Liver (tissue), 8 donors: ENCODE measurements at regions not wholly inside any gene's neighbourhood (a gene's known extent, or its start where the extent isn't known, plus 50 kb on each side); places are given as distances from the start of the nearest gene placed in this dataset.

Experiments used
- DNase-seq: peaks from one replicate; pipeline ENCODE4 v3.0.0-alpha.2; 2017; ENCODE audit warnings: low spot score
- H3K27ac ChIP-seq, 2 donors: one replicate each; pipeline ENCODE4 v1.7.0; 2013; ENCODE audit warnings: inconsistent platforms in 2 of 2, low read length in 2 of 2, control low read depth in 1 of 2, low read depth in 1 of 2, mild to moderate bottlenecking in 1 of 2
- H3K27me3 ChIP-seq, 4 donors: one replicate each; pipeline versions ENCODE4 v1.6.1 to v1.7.0; 2013; ENCODE audit warnings: low read length in 3 of 4, inconsistent platforms in 1 of 4, mild to moderate bottlenecking in 1 of 4, moderate library complexity in 1 of 4; ENCODE audit not compliant: control insufficient read depth in 4 of 4, insufficient read depth in 4 of 4
- H3K36me3 ChIP-seq, 4 donors: one replicate each; pipeline versions ENCODE4 v1.6.1 to v1.7.0; 2013; ENCODE audit warnings: low read length in 3 of 4, mild to moderate bottlenecking in 3 of 4, low read depth in 1 of 4, moderate library complexity in 1 of 4; ENCODE audit not compliant: control insufficient read depth in 4 of 4, insufficient read depth in 3 of 4
- H3K4me1 ChIP-seq, 4 donors: one replicate each; pipeline versions ENCODE4 v1.6.1 to v1.7.0; 2013; ENCODE audit warnings: low read length in 3 of 4, mild to moderate bottlenecking in 3 of 4, moderate library complexity in 1 of 4; ENCODE audit not compliant: control insufficient read depth in 4 of 4, insufficient read depth in 4 of 4
- H3K4me3 ChIP-seq, 3 donors: one replicate each; pipeline versions ENCODE4 v1.6.1 to v1.7.0; 2013; ENCODE audit warnings: low read length in 3 of 3, control low read depth in 1 of 3, low read depth in 1 of 3, mild to moderate bottlenecking in 1 of 3
- H3K9ac ChIP-seq, 2 donors: one replicate each; pipeline ENCODE4 v1.7.0; 2013; ENCODE audit warnings: low read length in 2 of 2, mild to moderate bottlenecking in 2 of 2, moderate library complexity in 2 of 2, control low read depth in 1 of 2, low read depth in 1 of 2
- H3K9me3 ChIP-seq, 4 donors: one replicate each; pipeline versions ENCODE4 v1.6.1 to v1.7.0; 2013; ENCODE audit warnings: low read length in 3 of 4; ENCODE audit not compliant: control insufficient read depth in 4 of 4
- EGR1 ChIP-seq, 2 donors: IDR thresholded peaks; 2 replicates each; pipeline ENCODE4 v1.6.1; 2016 to 2018; ENCODE audit warnings: antibody characterized with exemption in 2 of 2, low read depth in 2 of 2
- FOXA1 ChIP-seq: IDR thresholded peaks from 2 replicates; pipeline ENCODE4 v1.6.1; 2016; ENCODE audit warnings: antibody characterized with exemption
- FOXA2 ChIP-seq: IDR thresholded peaks from 2 replicates; pipeline ENCODE4 v1.6.1; 2016; ENCODE audit warnings: antibody characterized with exemption
- GABPA ChIP-seq, 2 donors: IDR thresholded peaks in 1 of 2; conservative IDR thresholded peaks in 1 of 2; 2 replicates each; pipeline ENCODE4 v1.6.1; 2016; ENCODE audit warnings: antibody characterized with exemption in 2 of 2, mild to moderate bottlenecking in 1 of 2, moderate library complexity in 1 of 2
- HNF4A ChIP-seq, 2 donors: conservative IDR thresholded peaks; 2 replicates each; pipeline ENCODE4 v1.6.1; 2016; ENCODE audit warnings: antibody characterized with exemption in 2 of 2, mild to moderate bottlenecking in 2 of 2
- HNF4G ChIP-seq: IDR thresholded peaks from 2 replicates; pipeline ENCODE4 v1.6.1; 2016; ENCODE audit warnings: antibody characterized with exemption
- JUND ChIP-seq, 2 donors: IDR thresholded peaks; 2 replicates each; pipeline ENCODE4 v1.6.1; 2016; ENCODE audit warnings: antibody characterized with exemption in 2 of 2
- NR2F2 ChIP-seq: IDR thresholded peaks from 2 replicates; pipeline ENCODE4 v1.6.1; 2016; ENCODE audit warnings: antibody characterized with exemption
- RAD21 ChIP-seq, 2 donors: IDR thresholded peaks; 2 replicates each; pipeline ENCODE4 v1.6.1; 2016; ENCODE audit warnings: antibody characterized with exemption in 2 of 2, mild to moderate bottlenecking in 2 of 2
- RXRA ChIP-seq, 2 donors: IDR thresholded peaks; 2 replicates each; pipeline ENCODE4 v1.6.1; 2017 to 2018; ENCODE audit warnings: antibody characterized with exemption in 2 of 2, mild to moderate bottlenecking in 1 of 2
- SP1 ChIP-seq: IDR thresholded peaks from 2 replicates; pipeline ENCODE4 v1.6.1; 2018; ENCODE audit warnings: antibody characterized with exemption, mild to moderate bottlenecking
- YY1 ChIP-seq: IDR thresholded peaks from 2 replicates; pipeline ENCODE4 v1.6.1; 2016; ENCODE audit warnings: antibody characterized with exemption, mild to moderate bottlenecking
- WGBS: extraction: QIAGEN DNeasy Blood & Tissue Kit; methylation state at CpG from one replicate; pipeline ENCODE4 v1.1.7; 2013; 5-methylcytosine and 5-hydroxymethylcytosine counted together
- TF ChIP-seq, protein P1 (sequence below): IDR thresholded peaks from 2 replicates; pipeline ENCODE4 v1.6.1; 2016; ENCODE audit warnings: antibody characterized with exemption
- TF ChIP-seq, protein P2 (sequence below): IDR thresholded peaks from 2 replicates; pipeline ENCODE4 v1.6.1; 2016; ENCODE audit warnings: antibody characterized with exemption
- TF ChIP-seq, protein P3 (sequence below): IDR thresholded peaks from 2 replicates; pipeline ENCODE4 v1.6.1; 2016; ENCODE audit warnings: antibody characterized with exemption
- TF ChIP-seq, protein P4 (sequence below): fragments of 150-350 bp; IDR thresholded peaks from 2 replicates; pipeline ENCODE4 v1.5.1; 2017; ENCODE audit warnings: improper control_type of control experiment, low read depth, low read length; ENCODE audit not compliant: missing input control
- TF ChIP-seq, protein P5 (sequence below): IDR thresholded peaks from 2 replicates; pipeline ENCODE4 v1.6.1; 2016; ENCODE audit warnings: antibody characterized with exemption, mild to moderate bottlenecking
- donor health status: healthy.
- donor health status: healthy.
- donor health status: healthy.
- donor health status: healthy.
- donor health status: healthy.

DNA sequence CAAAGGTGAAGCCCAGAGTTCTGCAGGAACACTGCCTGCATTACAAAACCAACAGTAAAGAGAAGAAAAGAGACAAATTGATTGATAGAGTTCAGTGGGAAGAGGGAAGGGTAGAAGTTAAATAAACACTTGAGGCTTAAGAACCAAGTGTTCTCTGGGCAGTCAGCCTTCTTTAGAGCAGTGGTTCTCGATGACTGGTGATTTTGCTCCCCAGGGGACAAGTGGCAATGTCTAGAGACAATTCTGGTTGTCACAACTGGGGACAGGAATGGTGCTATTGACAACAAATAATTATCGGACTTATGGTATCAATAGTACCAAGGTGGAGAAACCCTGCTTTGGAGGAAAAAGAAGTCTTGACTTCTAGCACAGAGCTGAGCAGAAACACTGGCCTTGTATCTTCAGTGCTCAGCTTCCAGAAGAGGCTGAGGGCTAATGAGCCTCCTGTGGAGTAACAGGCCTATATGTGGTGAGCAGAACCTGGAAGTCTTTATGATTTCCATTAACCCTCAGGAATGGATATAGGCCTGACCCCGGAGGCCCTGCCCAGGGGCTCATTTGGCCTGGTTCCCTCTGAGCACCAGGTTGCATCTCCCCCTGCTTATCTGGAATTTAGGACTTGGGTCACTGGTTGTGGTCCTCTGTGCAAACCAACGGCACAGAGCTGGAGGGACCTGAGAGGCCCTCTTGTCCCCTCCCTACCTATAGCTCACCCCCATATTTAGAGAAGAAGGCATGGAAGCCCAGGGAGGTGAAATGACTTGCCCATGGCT, 204.6 kb upstream of the PWP1 start:
- Histone ChIP-seq H3K9ac (no peak overlapping the region), H3K36me3 (no peaks in the 10 kb centered on the region), H3K4me1 (no peaks in the 10 kb centered on the region), H3K27me3 (no peaks in the 10 kb centered on the region), H3K27ac (no peak overlapping the region), H3K9me3 (no peaks in the 10 kb centered on the region), H3K4me3 (no peak overlapping the region)
- whole genome bisulfite sequencing, result 86% methylated on average over 4 of the region's 4 CpGs
- no peak for DNase-seq
- no peak for TF ChIP-seq NR2F2
- TF ChIP-seq, protein P1, sequence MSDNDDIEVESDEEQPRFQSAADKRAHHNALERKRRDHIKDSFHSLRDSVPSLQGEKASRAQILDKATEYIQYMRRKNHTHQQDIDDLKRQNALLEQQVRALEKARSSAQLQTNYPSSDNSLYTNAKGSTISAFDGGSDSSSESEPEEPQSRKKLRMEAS, result no peak
- no peak for TF ChIP-seq FOXA1
- TF ChIP-seq SP1, result no peak
- TF ChIP-seq EGR1 (IDR thresholded peaks at IDR 0.05; ENCODE audit: low read depth in 2 of 2), result no peak
- TF ChIP-seq, protein P2, sequence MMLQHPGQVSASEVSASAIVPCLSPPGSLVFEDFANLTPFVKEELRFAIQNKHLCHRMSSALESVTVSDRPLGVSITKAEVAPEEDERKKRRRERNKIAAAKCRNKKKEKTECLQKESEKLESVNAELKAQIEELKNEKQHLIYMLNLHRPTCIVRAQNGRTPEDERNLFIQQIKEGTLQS, result no peak
- no peak for TF ChIP-seq HNF4G
- TF ChIP-seq, protein P3, sequence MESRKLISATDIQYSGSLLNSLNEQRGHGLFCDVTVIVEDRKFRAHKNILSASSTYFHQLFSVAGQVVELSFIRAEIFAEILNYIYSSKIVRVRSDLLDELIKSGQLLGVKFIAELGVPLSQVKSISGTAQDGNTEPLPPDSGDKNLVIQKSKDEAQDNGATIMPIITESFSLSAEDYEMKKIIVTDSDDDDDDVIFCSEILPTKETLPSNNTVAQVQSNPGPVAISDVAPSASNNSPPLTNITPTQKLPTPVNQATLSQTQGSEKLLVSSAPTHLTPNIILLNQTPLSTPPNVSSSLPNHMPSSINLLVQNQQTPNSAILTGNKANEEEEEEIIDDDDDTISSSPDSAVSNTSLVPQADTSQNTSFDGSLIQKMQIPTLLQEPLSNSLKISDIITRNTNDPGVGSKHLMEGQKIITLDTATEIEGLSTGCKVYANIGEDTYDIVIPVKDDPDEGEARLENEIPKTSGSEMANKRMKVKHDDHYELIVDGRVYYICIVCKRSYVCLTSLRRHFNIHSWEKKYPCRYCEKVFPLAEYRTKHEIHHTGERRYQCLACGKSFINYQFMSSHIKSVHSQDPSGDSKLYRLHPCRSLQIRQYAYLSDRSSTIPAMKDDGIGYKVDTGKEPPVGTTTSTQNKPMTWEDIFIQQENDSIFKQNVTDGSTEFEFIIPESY, result no peak
- TF ChIP-seq RXRA (IDR thresholded peaks at IDR 0.05), result no peak
- TF ChIP-seq JUND (IDR thresholded peaks at IDR 0.05), result no peak
- no peak for TF ChIP-seq RAD21 (IDR thresholded peaks at IDR 0.05)
- no peak for TF ChIP-seq YY1
- TF ChIP-seq, protein P4, sequence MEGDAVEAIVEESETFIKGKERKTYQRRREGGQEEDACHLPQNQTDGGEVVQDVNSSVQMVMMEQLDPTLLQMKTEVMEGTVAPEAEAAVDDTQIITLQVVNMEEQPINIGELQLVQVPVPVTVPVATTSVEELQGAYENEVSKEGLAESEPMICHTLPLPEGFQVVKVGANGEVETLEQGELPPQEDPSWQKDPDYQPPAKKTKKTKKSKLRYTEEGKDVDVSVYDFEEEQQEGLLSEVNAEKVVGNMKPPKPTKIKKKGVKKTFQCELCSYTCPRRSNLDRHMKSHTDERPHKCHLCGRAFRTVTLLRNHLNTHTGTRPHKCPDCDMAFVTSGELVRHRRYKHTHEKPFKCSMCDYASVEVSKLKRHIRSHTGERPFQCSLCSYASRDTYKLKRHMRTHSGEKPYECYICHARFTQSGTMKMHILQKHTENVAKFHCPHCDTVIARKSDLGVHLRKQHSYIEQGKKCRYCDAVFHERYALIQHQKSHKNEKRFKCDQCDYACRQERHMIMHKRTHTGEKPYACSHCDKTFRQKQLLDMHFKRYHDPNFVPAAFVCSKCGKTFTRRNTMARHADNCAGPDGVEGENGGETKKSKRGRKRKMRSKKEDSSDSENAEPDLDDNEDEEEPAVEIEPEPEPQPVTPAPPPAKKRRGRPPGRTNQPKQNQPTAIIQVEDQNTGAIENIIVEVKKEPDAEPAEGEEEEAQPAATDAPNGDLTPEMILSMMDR, result no peak
- TF ChIP-seq, protein P5, sequence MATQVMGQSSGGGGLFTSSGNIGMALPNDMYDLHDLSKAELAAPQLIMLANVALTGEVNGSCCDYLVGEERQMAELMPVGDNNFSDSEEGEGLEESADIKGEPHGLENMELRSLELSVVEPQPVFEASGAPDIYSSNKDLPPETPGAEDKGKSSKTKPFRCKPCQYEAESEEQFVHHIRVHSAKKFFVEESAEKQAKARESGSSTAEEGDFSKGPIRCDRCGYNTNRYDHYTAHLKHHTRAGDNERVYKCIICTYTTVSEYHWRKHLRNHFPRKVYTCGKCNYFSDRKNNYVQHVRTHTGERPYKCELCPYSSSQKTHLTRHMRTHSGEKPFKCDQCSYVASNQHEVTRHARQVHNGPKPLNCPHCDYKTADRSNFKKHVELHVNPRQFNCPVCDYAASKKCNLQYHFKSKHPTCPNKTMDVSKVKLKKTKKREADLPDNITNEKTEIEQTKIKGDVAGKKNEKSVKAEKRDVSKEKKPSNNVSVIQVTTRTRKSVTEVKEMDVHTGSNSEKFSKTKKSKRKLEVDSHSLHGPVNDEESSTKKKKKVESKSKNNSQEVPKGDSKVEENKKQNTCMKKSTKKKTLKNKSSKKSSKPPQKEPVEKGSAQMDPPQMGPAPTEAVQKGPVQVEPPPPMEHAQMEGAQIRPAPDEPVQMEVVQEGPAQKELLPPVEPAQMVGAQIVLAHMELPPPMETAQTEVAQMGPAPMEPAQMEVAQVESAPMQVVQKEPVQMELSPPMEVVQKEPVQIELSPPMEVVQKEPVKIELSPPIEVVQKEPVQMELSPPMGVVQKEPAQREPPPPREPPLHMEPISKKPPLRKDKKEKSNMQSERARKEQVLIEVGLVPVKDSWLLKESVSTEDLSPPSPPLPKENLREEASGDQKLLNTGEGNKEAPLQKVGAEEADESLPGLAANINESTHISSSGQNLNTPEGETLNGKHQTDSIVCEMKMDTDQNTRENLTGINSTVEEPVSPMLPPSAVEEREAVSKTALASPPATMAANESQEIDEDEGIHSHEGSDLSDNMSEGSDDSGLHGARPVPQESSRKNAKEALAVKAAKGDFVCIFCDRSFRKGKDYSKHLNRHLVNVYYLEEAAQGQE, result no peak
- no peak for TF ChIP-seq GABPA (IDR thresholded peaks at IDR 0.05 in 1 of 2, conservative IDR thresholded peaks at IDR 0.05 in 1 of 2)
- TF ChIP-seq FOXA2, result no peak
- no peak for TF ChIP-seq HNF4A (conservative IDR thresholded peaks at IDR 0.05)
